Right lobe of liver (tissue), 6 donors: ENCODE measurements at regions not wholly inside any gene's neighbourhood (a gene's known extent, or its start where the extent isn't known, plus 50 kb on each side); places are given as distances from the start of the nearest gene placed in this dataset.

Experiments
- ATAC-seq, 4 donors: fragments of 200-7000 bp; cut with Tn5 transposase; one replicate each; pipeline ENCODE4 v1.9.1; 2020; ENCODE audit warnings: mild to moderate bottlenecking in 4 of 4, moderate library complexity in 4 of 4
- DNase-seq, 3 donors: peaks; one replicate each; pipeline ENCODE4 v3.0.0-alpha.2; 2020
- H3K27ac ChIP-seq, 3 donors: fragments of 200-600 bp; one replicate each; pipeline ENCODE4 v1.8.0; 2022
- H3K27me3 ChIP-seq, 2 donors: fragments of 200-600 bp; one replicate each; pipeline ENCODE4 v1.8.0; 2022
- H3K36me3 ChIP-seq, 4 donors: fragments of 200-600 bp; sonication (generic) in 1 of 4; one replicate each; pipeline versions ENCODE4 v1.5.1 to v1.8.0; 2017 to 2022; ENCODE audit warnings: control low read depth in 1 of 4
- H3K4me1 ChIP-seq, 4 donors: fragments of 200-600 bp; sonication (generic) in 1 of 4; one replicate each; pipeline versions ENCODE4 v1.5.1 to v1.8.0; 2017 to 2022; ENCODE audit warnings: control low read depth in 1 of 4
- H3K4me3 ChIP-seq, 3 donors: fragments of 200-600 bp; one replicate each; pipeline ENCODE4 v1.8.0; 2022
- H3K9me3 ChIP-seq, 4 donors: fragments of 200-600 bp; sonication (generic) in 1 of 4; one replicate each; pipeline versions ENCODE4 v1.5.1 to v1.8.0; 2017 to 2022; ENCODE audit warnings: control low read depth in 1 of 4
- POLR2A ChIP-seq: fragments of 450-650 bp; IDR thresholded peaks from one replicate; pipeline ENCODE4 v1.6.1; 2017; ENCODE audit warnings: antibody characterized with exemption, mild to moderate bottlenecking
- WGBS: methylation state at CpG from one replicate; pipeline ENCODE4 v1.1.6; 2018; ENCODE audit warnings: low coverage, low lambda C conversion rate; ENCODE audit not compliant: insufficient coverage; ENCODE audit errors: missing lambda C conversion rate; 5-methylcytosine and 5-hydroxymethylcytosine counted together
- intact Hi-C, 2 donors: fragments of 100-400 bp; cut with DNase I; formaldehyde crosslinking; loops; one replicate each; pipeline versions ENCODE4 v1.11.2 to v1.14.1; 2022
- TF ChIP-seq, protein P1 (sequence below), 4 donors: fragments of 200-600 bp in 3 of 4; fragments of 450-650 bp in 1 of 4; IDR thresholded peaks; one replicate each; pipeline versions ENCODE4 v1.5.1 to v1.8.0; 2016 to 2022; ENCODE audit warnings: antibody characterized with exemption in 4 of 4, mild to moderate bottlenecking in 2 of 4
- donor health status: DM: no; HTN: yes; CAD: no.
- donor health status: DM: no; HTN: no; CAD: no.
- donor health status: DM: no; HTN: no; CAD: no.
- donor health status: DM: no; HTN: yes; CAD: no.
- donor health status: DM: no; HTN: yes; CAD: no.

DNA sequence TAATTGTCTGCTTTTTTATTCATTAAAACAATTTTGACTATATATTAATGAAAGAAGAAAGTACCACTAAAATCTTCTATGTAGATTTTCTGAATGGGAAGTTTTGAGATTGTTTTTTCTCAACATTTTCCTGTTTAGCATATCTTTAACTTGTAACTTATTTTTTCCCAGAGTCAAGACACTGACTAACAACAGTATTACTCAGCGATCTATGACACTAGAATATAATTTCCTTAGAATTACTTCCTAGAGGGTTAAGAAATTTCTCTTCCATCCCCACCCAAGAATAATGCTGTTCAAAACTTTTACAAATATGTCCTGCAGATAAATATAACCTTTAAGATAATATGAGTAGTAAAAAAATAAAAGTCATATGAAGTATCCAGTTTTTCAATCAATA, 218.2 kb upstream of the NR5A2 start:
- H3K27me3 ChIP-seq: no peaks in the 10 kb centered on the region

DNA sequence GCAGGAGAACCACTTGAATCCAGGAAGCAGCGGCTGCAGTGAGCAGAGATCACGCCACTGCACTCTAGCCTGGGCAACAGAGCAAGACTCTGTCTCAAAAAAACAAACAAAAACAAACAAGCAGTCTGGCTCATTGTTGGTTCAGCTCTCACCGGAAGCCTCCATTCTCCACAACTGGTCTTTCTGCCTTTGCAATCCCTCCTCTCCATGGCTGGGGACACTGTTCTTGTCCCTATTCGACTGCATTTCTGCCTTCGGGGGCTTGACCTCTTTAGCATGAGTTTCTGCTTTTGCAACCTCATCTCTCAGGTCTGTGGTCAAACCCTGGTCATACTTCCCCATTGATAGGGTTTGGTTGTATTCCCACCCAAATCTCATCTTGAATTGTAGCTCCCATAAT, 216.3 kb upstream of the NR5A2 start:
- TF ChIP-seq POLR2A: no peak
- TF ChIP-seq, protein P1, sequence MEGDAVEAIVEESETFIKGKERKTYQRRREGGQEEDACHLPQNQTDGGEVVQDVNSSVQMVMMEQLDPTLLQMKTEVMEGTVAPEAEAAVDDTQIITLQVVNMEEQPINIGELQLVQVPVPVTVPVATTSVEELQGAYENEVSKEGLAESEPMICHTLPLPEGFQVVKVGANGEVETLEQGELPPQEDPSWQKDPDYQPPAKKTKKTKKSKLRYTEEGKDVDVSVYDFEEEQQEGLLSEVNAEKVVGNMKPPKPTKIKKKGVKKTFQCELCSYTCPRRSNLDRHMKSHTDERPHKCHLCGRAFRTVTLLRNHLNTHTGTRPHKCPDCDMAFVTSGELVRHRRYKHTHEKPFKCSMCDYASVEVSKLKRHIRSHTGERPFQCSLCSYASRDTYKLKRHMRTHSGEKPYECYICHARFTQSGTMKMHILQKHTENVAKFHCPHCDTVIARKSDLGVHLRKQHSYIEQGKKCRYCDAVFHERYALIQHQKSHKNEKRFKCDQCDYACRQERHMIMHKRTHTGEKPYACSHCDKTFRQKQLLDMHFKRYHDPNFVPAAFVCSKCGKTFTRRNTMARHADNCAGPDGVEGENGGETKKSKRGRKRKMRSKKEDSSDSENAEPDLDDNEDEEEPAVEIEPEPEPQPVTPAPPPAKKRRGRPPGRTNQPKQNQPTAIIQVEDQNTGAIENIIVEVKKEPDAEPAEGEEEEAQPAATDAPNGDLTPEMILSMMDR (IDR thresholded peaks at IDR 0.05): no peak
- Histone ChIP-seq H3K4me3 (no peak overlapping the region), H3K4me1 (no peaks in the 10 kb centered on the region), H3K9me3 (no peaks in the 10 kb centered on the region), H3K27me3 (no peaks in the 10 kb centered on the region), H3K27ac (no peak overlapping the region), H3K36me3 (no peaks in the 10 kb centered on the region)
- no peak for ATAC-seq
- WGBS: 88% methylated on average over 5 of the region's 5 CpGs
- intact Hi-C loops: no loop called here
- DNase-seq: no peak

More for the DNA sequence above, 218.2 kb upstream of the NR5A2 start:
- H3K4me3 ChIP-seq: no peak overlapping the region
- no peaks in the 10 kb centered on the region for H3K4me1 ChIP-seq
- no peak overlapping the region for H3K27ac ChIP-seq
- TF ChIP-seq, protein P1 (IDR thresholded peaks at IDR 0.05): no peak
- TF ChIP-seq POLR2A: no peak
- intact Hi-C loops: no loop called here
- H3K9me3 ChIP-seq: no peaks in the 10 kb centered on the region
- no peaks in the 10 kb centered on the region for H3K36me3 ChIP-seq
- no peak for ATAC-seq
- no peak for DNase-seq
- WGBS: 82% methylated on average over 1 of the region's 1 CpG

DNA sequence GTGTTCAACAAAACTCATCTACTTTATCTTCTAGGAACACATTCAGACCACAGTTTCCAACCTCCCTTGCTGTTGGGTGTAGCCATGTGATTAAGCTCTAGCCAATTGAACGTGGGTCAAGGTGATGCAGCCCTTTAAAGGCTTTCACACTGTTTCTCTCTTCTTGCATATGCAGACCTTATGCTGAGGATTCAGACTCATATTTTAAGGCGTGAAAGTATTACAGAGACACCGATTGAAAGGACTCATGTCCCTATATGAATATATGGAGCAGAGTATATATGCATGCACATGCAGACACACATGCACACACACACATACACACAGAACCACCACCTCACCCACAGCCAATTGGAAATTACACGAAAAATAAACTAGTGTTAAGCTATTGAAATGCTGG, 214.3 kb upstream of the NR5A2 start:
- intact Hi-C loops: no loop called here
- Histone ChIP-seq H3K9me3 (no peaks in the 10 kb centered on the region), H3K4me3 (no peak overlapping the region), H3K27ac (no peak overlapping the region), H3K4me1 (no peaks in the 10 kb centered on the region), H3K27me3 (no peaks in the 10 kb centered on the region), H3K36me3 (no peaks in the 10 kb centered on the region)
- 60% methylated on average over 4 of the region's 4 CpGs for WGBS
- DNase-seq (no peak), ATAC-seq (no peak)
- no peak for TF ChIP-seq POLR2A
- TF ChIP-seq, protein P1 (IDR thresholded peaks at IDR 0.05): no peak

DNA sequence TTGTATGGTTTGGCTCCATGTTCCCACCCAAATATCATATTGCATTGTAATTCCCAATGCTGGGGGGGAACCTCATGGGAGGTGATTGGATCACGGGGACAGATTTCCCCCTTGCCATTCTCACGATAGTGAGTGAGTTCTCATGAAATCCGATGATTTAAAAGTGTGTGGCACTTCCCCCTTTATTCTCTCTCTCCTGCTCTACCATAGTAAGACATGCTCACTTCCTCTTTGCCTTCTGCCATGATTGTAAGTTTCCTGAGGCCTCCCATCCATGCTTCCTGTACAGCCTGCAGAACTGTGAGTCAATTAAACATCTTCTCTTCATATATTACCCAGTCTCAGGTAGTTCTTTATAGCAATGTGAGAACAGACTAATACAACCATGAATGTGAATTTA, 211.6 kb upstream of the NR5A2 start:
- intact Hi-C loops: no loop called here
- TF ChIP-seq, protein P1 (IDR thresholded peaks at IDR 0.05): no peak
- TF ChIP-seq POLR2A: no peak
- WGBS: 70% methylated on average over 2 of the region's 3 CpGs

DNA sequence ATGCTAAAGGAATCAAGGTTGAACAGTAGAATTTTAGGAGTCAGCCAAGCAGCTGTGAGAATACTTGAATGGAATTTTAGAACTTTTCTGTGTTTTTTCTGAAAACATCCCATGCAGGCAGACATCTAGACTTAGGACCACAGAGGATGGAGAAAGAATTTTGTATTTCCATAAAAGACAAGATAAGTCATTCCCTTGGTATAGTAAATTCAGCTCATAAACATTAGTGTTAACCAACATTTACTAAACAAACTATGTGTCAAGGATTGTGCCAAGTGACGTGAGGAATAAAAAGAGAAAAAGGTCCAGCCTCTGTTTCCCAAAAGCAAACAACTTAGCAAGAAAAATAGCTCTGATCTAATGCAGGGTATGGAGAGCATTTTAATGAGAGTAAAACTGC, 210.2 kb upstream of the NR5A2 start:
- Histone ChIP-seq H3K27ac (no peak overlapping the region), H3K27me3 (no peaks in the 10 kb centered on the region), H3K4me3 (no peak overlapping the region), H3K36me3 (no peaks in the 10 kb centered on the region), H3K9me3 (no peaks in the 10 kb centered on the region), H3K4me1 (no peaks in the 10 kb centered on the region)
- WGBS: 77% methylated on average over 1 of the region's 1 CpG
- TF ChIP-seq, protein P1 (IDR thresholded peaks at IDR 0.05): no peak
- TF ChIP-seq POLR2A: no peak
- intact Hi-C loops: no loop called here
- DNase-seq (no peak), ATAC-seq (no peak)

More for the DNA sequence above, 211.6 kb upstream of the NR5A2 start:
- DNase-seq (no peak), ATAC-seq (no peak)
- Histone ChIP-seq H3K4me1 (no peaks in the 10 kb centered on the region), H3K27me3 (no peaks in the 10 kb centered on the region), H3K4me3 (no peak overlapping the region), H3K9me3 (no peaks in the 10 kb centered on the region), H3K36me3 (no peaks in the 10 kb centered on the region), H3K27ac (no peak overlapping the region)
